ENCODE measurements at regions not wholly inside any gene's neighbourhood (a gene's known extent, or its start where the extent isn't known, plus 50 kb on each side); places are given as distances from the start of the nearest gene placed in this dataset.

DNA sequence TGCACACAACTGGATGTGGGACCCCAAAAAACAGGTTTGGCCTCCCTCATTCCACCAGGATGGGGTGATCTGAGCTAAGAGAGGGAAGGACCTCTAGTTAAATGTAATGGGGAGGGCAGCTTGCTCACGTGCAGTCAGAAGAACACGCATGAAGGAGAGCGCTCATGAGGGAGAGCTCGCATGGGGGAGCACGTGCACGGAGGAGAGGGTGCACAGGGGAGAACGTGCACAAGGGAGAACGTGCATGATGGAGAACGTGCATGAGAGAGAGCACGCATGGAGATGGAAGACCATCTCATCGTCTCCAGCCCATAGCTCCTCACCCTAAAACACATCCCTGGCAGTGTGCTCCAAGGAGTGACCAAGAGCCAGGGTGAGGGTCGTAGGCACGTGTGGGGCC, 141.2 kb downstream of the RBFOX3 start:
- no peak for DNase-seq

DNA sequence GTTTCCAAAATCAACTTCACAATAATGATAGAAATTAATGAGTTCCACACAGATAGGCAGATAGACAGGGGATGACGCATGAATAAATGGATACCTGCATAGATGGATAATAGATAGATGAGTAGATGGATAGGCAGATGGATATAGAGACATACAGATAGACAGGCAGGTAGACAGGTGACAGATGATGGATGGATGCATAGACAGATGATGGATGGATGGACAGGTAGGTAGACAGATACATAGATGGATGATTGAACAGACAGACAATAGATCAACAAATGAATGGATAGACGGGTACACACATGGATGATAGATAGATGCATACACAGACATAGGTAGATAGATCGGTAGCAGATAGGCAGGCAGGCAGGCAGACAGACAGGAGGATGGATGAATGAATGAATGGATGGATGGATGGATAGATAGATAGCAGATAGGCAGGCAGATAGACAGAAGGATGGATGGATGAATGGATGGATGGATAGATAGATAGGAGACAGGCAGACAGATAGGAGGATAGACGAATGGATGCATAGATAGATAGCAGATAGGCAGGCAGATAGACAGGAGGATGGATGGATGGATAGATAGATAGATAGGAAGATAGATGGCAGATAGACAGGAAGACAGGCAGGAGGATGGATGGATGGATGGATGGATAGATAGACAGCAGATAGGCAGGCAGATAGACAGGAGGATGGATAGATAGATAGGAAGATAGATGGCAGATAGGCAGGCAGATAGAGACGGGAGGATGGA, 142.5 kb downstream of the RBFOX3 start:
- no peak for DNase-seq

DNA sequence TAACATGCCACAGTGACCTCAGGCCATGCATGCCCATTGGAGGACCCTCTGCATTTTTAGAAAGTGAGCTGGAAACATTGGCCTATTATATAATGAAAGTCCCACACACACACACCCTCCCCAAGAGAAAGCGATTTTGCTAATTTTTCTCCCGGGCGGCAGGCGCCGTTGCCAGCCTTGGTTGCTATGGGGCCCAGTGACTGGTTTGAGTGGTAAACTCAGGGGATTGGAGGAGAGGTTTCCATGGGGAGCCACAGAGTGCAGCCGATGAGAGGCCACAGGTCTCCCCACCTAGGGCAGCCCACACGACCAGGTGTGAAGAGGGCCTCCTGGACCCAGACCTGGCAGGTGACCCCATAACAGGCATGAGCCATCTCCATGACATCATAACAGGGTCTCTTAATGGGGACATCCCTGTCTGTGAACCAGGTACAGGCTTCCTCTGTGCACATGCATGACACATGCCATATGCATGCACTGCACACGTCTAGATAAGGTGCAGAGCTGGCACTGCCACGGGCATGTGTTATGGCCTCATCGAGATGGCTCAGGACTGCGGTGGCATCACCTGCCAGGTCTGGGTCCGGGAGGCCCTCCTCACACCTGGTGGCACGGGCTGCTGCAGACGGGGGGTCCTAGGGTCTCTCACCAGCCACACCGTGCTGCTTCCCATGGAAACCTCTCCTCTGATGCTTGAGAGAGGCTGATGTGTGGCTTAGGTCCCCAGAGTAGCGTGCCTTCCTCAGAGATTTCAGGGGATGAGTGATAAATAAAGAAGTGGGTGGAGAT, 144.1 kb downstream of the RBFOX3 start:
- DNase-seq = no peak

DNA sequence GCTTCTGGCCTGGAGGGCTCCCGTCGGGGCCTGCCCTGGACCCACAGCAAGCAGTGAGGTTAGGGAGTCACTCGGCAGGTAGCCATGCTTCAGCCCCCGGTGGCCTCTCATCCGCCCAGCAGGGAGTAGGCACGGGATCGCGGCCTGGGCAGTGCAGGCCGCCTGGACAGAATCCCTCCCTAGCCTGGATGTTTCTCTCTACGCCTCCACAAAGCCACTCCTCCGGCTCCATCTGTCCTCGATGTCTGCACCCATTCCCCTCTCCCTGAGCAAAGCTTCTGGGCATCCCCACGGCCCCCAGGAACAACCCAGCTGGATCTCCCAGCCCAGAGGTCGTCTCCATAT, 145.2 kb downstream of the RBFOX3 start:
- DNase-seq = no peak

DNA sequence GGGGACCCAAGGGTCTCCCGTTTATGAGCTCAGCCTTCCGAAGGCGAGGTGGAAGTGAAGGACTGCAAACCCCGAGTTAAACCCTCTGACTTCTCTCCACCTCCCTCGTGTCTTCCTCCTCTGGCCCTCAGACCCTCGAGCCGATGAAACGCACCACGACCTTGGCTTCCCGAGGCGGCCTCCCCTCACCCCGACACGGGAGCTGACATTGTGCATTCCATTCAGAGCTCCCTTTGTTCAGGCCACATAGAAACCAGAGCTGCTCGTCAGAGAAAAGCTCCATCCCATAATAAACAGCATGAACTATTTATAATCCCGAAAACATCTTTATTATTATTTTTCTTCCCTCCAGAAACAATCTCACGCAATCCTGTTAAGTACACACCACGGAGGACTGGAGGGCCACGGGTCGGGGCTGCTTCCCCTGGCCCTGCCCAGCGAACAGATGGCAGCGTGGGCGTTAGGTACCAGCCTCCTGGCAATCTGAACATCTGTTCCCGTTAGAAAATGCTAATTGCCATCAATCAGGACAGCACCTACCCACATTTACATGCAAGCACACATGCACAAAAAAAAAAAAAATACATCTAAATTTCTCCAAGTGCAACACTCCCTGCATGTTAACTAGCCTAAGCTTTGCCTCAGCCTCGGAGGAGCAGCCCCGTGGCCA, 145.7 kb downstream of the RBFOX3 start:
- DNase-seq = peak; percentile 45

DNA sequence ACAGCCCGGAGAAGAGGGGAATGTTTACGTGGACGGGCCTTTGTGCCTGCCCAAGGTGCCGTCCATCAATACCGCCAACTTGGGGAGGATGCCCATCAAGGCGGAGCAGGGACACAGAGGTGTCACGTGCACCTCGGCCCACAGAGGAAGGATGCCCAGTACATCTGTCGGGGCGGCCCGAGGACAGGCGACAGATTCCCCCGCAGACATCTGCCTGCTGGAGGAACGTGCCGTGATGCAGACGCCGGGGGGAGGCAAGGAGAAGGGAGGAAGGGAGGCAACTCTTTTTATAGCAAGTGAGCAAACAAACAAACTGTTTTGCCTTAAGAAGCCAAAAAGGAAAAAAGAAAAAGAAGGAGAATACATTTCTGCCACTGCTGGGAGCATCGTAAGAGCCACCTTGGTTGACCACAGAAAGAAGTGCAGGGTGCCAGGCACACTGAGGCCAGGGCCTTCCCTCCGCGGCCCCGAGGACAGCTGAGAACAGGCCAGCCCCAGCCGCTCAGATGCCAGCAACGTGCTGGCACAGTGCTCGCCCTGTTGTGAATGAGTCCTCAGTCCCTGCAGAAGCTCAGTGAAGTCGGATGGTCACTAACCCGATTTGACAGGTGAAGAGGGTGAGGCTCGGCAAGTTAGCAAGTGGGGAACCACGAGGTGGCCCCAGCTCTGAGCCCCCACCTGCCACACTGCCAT, 146.4 kb downstream of the RBFOX3 start:
- peak; percentile 60 for DNase-seq

DNA sequence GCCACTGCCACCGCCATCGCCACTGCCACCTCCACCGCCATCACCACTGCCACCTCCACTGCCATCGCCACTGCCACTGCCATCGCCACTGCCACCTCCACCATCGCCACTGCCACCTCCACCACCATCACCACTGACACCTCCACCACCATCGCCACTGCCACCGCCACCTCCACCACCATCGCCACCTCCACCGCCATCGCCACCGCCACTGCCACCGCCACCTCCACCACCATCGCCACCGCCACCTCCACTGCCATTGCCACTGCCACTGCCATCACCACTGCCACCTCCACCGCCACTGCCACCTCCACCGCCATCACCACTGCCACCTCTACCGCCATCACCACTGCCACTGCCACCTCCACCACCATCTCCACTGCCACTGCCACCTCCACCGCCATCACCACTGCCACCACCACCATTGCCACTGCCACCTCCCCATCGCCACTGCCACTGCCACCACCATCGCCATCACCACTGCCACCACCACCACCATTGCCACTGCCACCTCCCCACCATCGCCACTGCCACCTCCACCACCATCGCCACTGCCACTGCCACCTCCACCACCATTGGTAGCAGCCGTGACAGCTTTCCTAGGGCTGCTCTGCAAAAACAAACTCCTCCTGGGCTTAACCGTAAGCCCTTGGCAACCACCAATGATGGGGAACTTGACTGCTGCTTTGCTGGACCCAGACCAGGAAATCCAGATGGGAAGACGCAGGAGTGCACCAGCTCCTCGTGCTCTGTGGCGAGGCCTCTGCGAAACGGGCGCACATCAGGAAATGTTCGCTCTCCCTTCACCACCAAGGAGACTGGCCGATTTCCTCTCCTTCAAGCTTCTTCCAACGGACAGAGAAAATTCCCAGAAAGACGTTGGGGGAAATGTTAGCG, 147.2 kb downstream of the RBFOX3 start:
- DNase-seq = no peak

DNA sequence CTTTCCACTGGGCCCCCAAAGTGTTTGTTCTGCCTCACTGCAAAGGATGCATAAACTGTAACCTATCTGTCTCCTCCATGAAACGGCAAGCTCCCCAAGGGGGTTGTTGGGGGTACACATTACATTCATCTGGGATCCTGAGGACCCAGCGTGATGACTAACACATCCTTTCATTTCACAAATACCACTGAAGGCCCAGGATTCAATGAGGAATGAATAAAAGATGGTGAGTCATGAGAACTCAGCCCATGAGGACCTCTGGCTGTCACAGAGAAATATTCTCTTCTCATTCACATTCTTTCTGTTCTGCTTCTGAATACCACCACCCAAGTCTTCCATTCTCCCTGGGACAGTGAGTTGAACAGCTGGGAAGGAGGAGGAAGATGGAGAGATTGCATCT, 149.8 kb downstream of the RBFOX3 start:
- DNase-seq = no peak

DNA sequence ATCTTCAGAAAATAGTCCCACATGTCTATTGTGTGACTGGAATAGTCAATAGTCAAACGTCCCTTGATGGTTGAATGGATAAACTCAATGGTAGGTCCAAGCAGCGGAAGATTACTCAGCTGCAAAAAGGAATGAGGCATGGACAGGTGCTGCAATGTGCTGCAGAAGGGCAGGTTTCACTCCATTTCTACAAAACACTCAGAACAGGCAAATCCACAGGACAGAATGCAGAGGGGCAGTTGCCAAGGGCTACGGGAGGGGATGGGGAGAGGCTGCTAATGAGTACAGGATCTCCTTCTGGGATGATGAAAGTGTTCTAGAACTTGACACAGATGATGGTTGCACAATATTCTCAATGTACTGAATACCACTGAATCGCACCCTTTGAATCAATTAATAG, 151.0 kb downstream of the RBFOX3 start:
- DNase-seq = no peak

DNA sequence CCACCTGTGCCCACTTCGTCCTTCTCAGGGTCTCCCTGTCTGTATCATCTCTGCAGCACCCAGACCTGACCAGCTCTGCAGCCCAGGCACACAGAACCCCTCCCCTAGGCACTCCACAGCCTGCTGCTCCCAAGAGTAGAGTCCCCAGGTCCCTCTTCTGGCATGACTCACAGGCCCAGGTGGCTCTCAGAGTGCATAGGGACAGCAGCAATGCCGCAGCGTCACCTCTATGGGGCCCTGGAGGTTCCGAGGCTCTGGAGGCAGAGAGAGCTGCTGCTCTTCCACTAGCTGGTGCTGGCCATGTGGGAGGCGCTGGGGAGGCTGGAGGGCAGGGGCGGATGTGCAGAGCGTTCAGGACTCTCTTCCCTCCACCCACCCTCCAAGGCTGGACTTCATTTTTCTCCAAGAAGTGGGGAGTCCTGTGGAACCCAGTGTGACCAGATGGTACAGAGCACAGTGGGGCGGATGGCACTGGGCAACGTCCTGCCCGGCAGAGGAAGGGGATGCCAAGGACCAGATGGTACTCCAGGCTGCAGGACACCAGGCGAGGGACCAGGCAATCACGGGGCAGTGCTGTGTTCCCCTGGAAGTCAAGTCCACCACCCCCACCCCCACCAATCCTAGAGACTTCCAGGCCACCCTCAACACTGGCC, 151.7 kb downstream of the RBFOX3 start:
- DNase-seq = no peak

DNA sequence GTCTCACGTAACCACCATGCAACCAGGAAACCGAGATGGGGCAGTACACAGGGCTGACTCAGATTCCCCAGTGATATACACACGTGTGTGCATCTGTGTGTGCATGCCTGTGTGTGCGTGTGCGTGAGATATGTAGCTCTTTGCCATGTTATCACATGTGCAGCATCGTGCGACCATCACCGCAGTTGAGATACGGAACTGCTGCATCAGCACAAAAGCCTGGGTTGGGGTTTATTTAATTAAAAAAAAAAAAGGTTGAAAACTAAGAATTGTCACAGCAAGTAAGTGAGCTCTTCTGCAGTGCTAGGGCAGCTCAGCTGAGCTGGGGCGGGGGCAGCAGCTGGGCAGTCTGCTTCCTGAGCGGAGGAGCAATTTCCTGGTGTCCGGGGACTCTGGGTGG, 152.5 kb downstream of the RBFOX3 start:
- no peak for DNase-seq

DNA sequence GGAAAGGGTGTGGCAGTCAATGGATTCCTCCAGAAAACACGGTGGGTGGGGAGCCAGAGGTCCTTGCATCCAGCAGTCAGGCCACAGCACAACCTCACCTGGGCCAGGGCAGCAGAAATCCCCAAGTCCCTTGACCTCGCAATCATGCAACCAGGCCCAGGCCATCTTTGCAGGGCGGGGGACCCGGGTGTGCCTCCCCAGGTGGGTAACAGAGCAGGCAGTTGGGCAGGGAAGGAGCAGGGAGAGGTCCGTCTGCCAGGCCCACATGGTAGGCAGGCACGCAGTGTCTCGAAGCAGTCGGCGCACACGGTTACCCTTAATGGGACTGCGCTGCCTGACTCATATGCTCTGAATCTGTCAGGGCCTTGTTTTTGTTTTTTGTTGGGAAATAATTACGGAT, 153.0 kb downstream of the RBFOX3 start:
- DNase-seq = no peak

DNA sequence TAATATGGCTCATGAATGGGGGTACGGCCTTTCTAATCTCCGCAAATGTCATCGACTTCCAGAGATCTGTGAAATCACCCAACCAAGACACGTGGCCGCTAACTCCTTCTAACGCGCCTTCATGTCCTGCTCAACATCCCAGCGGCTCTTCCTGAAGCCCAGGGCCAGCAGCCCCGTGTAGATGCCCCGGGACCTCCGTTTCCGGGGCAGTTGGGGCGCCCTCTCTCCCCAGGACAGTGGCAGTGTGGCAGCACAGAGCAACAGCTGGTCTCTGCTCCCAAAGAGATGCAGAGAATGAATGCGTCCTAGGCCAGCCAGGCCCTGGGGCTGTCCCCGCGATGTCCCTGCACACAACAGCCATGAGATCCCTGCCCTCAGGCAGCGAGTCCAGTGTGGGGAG, 153.5 kb downstream of the RBFOX3 start:
- DNase-seq = no peak

DNA sequence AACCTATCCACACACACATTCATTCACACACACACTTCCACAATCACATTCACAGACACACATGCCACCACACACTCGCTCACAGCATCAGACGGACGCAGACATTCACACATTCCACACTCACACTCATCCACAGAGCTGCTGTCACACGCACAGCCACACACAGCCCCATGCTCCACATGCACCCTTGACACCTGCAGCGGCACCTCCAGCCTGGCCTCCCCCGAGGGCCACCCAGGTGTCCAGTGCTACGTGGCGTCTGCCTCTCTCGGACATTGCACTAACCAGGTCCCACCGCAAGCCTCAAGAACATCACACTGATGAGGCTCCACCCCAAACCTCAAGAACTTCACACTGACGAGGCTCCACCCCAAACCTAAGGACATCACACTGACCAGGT, 155.2 kb downstream of the RBFOX3 start:
- DNase-seq = no peak

DNA sequence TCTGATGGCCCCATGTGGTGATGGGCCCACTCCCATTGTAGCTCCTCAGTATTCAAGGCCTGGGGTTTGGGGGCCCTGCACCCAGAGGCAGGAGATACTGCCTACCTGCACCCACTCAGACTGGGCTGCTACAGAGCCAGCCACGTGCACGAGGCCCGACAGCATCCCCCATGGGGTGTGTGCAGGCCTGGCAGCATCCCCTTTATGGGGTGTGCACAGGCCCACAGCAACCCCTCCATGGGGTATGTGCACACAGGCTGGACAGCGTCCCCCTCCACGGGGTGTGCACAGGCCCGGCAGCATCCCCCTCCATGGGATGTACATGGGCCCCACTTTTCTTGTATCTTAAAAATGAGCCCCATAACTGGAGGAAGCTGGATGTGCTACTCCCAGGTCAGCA, 156.0 kb downstream of the RBFOX3 start:
- DNase-seq = no peak

DNA sequence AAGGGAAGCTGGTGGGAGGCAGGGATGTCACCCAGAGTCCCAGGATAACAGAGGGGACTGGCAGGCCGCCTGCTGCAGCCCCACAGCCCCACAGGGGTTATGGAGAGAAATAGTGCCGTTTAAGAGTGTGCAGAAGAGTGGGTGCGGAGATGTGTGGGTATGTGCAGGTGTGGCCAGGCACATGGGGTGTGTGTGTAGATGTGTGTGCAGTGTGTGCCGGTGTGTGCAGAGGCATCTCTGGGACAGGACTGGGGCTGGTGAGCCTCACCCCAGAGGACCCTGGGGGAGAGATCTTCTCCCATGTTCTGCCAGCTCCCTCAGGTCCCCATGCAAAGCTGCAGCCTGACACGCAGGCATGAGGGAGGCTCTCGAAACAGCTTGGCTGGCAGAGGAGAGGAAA, 157.4 kb downstream of the RBFOX3 start:
- DNase-seq = no peak

DNA sequence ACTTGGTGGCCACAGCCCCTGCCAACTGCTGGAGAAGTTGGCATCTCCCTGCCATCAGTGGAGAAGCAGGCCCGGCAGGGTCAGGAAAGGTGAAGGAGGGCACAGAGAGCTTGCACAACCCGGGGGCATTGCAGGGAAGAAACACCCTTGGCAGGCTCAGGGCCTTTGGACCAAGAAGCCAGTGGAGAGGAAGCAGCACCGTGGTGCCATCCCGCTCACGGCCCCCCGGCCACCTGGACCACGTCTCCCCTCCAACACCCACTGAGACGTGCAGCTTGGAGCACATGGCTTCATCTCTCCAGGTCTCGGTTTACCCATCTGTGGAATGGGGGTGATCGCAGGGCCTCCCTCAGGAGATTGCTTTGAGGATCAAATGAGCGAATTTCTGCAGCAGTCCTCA, 158.1 kb downstream of the RBFOX3 start:
- no peak for DNase-seq

DNA sequence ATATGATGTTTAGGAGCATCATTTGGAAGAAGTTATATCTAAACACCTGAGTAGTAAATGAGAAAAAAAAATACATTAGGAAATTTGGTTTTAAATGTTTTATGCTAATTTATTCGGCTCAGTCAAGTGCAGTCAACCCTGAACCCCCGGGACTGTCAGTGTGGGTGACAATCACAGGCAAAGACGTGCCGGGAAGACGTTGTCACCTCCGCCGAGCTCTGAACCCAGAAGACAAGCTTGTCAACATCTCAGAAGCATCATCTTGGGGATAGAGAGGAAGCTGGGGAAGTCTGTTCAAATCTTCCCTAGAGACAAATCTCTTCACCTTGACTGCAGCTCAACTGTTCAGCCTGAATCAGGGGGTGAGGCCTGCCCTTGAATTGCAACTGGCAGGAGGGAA, 159.7 kb downstream of the RBFOX3 start:
- DNase-seq = no peak

DNA sequence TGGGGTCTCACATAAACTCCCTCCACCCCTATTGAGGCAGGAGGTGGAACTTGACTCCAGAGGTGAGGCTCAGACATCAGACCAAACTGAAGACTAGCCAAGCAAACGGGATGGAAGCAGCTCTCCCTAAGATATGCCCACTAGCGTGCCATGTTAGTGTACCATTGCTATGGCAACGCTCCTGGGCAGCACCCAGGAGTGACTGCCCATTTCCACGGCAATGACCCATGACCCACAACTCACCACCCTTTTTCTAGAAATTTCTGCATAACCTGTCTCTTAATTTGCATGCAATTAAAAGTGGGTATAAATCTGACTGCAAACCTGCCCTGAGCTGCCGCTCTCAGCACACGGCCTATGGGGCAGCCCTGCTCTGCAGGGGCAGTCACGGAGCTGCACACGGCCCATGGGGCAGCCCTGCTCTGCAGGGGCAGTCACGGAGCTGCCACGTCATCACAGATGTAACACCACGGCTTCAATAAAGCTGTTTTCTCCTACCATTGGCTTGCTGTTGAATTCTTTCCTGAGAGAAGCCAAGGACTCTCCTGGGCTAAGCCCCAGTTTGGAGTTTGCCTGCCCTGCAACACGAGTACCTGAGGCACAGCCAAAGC, 164.3 kb downstream of the RBFOX3 start:
- DNase-seq = no peak

DNA sequence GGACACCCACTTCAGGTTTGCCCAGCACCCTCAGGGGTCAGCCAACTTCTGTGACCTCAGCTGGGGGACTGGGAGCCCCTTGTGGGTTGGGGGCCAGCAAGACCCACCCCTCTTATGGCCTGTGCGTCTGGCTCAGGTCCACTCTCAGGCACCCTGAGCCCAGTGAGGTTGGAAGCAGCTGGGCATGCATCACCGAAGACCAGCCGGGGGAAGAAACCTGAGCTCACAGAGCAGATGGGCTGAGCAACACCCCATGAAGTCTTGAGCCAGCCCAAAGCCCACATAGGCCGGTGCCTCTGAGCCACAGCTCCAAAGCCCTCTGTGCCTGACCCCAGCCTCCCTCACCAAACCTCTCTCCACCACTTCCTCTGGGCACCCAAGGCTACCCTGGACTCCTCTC, 166.7 kb downstream of the RBFOX3 start:
- no peak for DNase-seq

DNA sequence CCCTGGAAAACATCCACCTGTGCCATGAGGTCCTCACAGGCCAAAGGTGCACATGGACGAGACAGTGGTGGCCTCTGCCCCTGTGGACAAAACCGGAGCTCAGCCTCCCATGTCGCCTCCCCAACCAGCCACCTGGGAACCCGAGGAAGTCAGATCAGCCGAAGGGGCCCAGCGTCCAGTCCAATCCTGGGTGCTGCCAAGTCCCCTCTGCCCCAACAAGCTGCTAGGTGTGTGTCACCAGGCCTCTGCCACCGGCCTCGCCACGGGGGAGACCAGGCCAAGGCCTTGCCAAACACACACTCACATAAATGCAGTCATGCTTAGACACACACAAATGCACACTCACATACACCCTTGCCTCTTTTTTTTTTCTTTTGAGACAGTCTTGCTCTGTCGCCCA, 167.8 kb downstream of the RBFOX3 start:
- no peak for DNase-seq

All from occipital lobe (tissue), 1 donor.